Endometrium (tissue), 2 donors: ENCODE measurements at regions not wholly inside any gene's neighbourhood (a gene's known extent, or its start where the extent isn't known, plus 50 kb on each side); places are given as distances from the start of the nearest gene placed in this dataset.

ENCODE experiments used
- FAIRE-seq: peaks from 2 replicates; lab custom pipeline; 2012; peaks lifted over from hg19 to GRCh38; lab: Jason Lieb, UNC
- donor health status: control.
- donor health status: control.

- FAIRE-seq: no peak
Observed at GRCh38 chr15:39313881-39314280, 267.0 kb upstream of the THBS1 start.

DNA sequence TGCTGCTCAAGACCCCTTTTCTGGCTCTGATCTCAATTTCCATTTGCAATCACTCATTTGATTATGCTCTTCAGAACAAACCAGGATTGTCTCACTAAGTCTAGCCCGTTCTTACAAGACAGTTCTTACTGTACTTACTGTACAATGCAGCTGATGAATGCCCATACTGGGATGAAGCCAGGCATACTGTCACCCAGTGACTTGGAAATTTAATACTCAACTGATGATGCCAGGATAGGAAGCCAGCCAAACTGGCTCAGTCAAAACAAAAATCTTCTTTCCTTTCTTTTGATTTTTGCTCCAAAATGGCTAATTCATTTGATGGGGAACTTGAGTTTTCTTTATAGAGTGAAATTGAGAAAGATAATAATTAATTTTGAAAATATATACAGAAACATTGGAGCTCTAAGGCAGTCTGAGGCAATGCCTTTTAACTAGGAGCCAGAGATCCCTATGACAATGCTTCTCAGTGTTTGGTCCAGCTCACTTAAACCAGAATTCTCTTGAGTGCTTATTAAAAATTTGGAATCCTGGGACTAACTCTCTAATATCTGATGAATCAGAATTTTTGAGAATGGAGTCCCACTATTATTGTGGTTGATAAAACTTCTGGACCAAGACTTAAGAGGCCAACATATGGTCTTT, 265.6 kb upstream of the THBS1 start:
- FAIRE-seq: no peak

GRCh38 chr15:39317225-39317624, 263.7 kb upstream of the THBS1 start:
- FAIRE-seq: no peak

DNA sequence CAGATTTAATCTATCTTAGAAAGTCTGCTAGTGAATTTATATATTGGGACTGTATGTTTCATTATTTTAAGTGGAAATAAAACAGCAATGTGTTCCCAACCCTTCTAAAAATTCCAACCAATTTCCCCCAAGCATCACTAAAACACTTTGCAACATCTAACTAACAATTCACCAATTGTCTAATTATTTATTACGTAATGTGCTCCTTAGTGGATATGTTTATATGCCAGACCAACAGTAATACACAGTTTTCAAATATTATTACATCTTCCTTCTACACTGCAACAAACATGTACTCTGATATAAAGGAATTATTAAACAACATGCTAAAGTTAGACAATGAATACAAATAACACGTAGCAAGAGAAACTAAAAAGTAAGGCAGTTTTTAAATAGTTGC, 262.6 kb upstream of the THBS1 start:
- no peak for FAIRE-seq

DNA sequence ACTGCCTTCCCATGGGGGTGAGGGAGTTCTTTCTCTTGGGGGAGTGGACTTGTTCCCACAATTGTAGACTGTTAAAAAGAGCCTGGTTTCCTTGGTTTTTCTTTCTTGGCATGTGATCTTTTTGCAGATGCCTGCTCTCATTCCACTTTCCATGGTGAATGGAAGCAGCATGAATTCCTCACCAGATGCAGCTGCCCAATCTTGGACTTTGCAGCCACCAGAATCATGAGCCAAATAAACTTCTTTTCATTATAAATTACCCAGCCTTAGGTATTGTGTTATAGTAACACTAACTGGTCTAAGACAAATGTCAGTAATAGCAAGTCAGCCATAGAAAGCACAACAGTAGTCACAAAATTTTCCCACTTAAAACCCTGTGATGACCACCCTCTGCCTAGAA, 260.5 kb upstream of the THBS1 start:
- no peak for FAIRE-seq

- FAIRE-seq: no peak
Observed at GRCh38 chr15:39320886-39321285, 260.0 kb upstream of the THBS1 start.

DNA sequence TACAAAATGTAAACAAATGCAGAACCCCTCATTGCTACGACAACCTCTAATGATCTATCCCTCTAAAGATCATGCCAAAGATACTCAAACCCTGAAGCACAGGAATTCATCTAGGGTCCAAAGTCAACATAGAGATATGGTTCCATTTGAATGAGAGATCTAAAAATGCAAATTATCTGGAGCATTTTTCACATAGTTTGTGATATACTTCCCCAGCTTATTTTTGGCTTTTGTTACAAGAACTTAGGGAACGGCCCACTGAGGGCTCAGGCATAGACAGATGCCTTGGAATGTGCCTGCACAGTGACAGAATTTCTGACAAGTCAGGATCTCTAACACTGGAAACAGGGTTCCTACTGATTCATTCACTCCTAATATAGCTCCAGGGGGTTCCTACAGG, 258.9 kb upstream of the THBS1 start:
- FAIRE-seq: no peak

DNA sequence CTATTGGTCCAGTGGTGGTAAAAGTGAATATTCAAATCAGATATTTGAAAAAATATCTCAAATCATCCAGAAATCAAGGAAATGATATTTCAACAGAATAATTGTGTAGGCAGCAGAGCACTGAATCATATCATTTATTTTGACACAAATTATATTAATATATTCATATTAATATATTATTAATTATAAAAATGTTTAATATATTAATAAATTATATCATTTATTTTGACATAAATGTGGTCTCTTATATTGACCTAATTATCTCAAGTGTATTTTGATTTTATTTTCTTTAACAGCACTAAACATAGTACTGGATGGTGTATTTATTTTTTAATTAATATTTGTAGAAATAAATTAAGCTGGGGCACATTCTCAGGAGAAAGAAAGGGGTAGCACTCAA, 257.7 kb upstream of the THBS1 start:
- no peak for FAIRE-seq

DNA sequence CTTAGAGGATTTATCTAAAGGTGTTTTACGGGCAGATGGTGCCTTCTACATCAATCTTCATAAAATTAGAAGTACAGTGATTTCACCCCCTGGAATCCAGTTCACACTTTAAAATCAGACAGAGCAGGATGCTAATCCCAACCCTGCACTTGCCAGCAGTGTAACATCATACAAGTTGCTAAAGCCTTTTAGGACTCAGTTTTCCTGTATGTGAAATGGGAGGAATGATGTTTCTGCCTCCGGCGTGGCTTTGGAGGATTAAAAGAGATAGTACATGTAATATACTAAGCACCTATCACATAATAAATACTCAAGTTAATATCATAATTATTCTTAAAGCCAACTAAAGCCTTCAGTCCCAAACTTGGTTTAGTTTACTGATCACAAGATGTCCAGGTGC, 257.2 kb upstream of the THBS1 start:
- FAIRE-seq: no peak

- no peak for FAIRE-seq
Observed at GRCh38 chr15:39326306-39326975, 254.4 kb upstream of the THBS1 start.

DNA sequence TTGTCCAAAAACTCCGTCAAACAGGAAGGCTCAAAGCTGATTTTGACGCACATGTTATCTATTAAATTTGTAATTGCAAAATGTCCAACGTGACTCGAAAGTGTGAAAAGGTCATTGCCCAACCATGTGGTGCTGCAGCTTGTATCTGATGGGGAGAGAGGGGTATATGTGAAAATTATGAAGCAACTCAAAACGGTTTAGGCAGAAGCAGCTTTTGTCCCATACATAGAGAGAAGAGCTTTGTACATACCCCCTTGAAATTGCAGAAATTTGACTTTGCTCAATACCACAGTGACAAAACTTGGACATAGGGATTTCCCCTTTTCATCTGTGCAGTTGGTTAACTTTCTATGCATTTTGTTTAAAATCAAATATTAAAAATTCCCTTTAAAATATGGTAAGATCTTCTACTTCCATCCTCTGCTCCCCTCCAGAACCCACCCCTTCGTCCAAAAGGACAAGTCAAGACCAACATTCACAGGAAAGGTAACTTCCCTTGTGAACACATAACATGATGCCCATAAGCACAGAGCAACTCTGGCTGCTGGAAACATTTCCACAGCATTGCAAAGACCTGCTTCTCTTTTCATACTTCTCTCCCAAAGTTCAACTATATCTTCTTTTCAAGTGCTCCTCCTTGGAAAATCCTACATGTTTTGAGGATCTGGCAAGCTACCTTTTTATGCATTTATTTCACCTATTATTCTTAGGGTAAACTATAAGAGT, 253.7 kb upstream of the THBS1 start:
- FAIRE-seq: no peak

DNA sequence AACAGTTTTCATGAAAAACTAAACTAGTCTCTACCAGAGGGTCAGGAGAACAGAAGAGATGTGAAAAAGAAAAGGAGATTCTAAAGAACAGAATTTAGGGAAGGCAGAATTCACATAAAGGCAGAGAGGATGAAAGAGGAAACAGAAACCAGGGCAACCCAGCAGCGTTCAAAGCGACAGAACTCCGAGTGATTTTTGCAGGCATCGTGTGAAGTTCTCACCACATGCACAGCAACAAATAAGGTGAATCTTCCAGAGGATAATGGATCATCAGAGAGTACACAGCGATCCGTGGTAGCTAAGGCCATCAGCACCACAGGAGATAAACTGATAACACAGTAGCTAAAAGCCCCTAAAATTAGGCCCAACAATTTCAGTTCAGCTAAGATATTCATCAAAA, 250.8 kb upstream of the THBS1 start:
- FAIRE-seq: no peak

DNA sequence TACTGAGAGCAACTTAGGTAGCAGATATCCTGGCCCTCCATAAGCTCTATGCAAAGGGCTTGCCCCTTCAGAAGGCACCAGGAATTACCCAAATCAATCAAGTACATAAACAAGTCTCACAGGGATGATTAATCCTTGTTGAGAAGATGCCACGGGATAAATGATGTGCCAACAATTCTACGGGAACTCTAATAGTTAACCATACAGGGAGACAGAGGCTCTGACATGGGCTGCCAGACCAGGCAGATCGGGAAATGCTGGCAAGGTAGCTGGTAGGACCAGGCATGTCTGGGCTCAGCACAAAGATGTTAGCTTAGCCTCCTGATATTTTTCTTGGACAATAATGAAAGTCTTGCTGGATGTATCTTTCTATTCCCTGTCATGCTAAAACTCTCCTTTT, 249.3 kb upstream of the THBS1 start:
- FAIRE-seq: no peak

GRCh38 chr15:39332846-39333245, 248.0 kb upstream of the THBS1 start:
- FAIRE-seq: no peak

DNA sequence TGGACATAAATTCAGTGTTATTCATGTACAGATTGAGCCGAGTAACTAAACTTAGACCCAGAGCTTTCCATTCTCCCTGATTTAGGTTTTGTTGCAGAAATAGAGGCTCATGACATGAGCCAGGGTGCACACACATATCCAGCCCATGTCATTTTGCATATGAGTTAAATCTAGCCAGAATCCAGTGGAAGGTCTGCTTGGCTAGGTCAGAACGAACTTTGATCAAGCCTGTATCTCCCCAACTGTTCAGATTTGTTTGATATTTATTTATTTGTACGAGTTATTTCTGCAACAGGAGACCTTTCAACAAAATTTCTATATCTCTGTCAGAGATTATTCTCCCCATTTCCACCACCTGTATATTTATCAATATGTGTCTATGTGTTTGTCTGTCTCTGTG, 247.5 kb upstream of the THBS1 start:
- FAIRE-seq: no peak

DNA sequence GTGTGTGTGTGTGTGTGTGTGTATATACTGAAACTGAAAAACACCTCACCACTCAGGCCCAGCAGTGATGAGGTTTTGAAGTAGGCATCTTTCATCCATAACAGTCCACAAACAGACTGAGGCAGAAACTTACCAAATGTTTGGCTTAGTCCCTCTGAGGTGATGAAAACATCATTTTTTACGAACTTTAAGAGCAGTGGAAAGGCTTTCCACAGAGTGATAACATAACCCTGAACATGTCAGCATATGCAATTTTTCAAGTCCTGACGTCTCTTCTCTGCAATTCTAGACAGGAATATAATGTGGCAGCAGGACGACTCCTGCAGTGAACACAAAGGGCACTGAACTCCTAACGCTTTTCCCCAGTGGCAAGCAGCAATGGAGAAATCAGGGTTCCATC, 247.0 kb upstream of the THBS1 start:
- no peak for FAIRE-seq

GRCh38 chr15:39336926-39337325, 244.0 kb upstream of the THBS1 start:
- FAIRE-seq: no peak

- no peak for FAIRE-seq
Observed at GRCh38 chr15:39338251-39338650, 242.6 kb upstream of the THBS1 start.

GRCh38 chr15:39340903-39341645, 239.8 kb upstream of the THBS1 start:
- peak; percentile 75 for FAIRE-seq

- no peak for FAIRE-seq
Observed at GRCh38 chr15:39344662-39345141, 236.2 kb upstream of the THBS1 start.

GRCh38 chr15:39345176-39345575, 235.7 kb upstream of the THBS1 start:
- FAIRE-seq: peak; percentile 99

GRCh38 chr15:39347453-39347852, 233.4 kb upstream of the THBS1 start:
- FAIRE-seq: no peak

- FAIRE-seq: no peak
Observed at GRCh38 chr15:39350785-39351184, 230.1 kb upstream of the THBS1 start.
